OCI-LY7 (cell line): ENCODE measurements at regions not wholly inside any gene's neighbourhood (a gene's known extent, or its start where the extent isn't known, plus 50 kb on each side); places are given as distances from the start of the nearest gene placed in this dataset.

ENCODE experiments used
- CTCF ChIP-seq: fragments of 200-600 bp; sonication (generic); conservative IDR thresholded peaks from 2 replicates; pipeline ENCODE4 v1.5.1; 2014; ENCODE audit warnings: mild to moderate bottlenecking, antibody characterized with exemption, low read length, moderate library complexity, mixed read lengths
- EZH2phosphoT487 ChIP-seq: fragments of 200-600 bp; sonication (generic); IDR thresholded peaks from 2 replicates; pipeline ENCODE4 v1.6.1; 2018; ENCODE audit warnings: low read depth, borderline replicate concordance, mild to moderate bottlenecking, mixed run types, antibody characterized with exemption, low read length, moderate library complexity, mixed read lengths

DNA sequence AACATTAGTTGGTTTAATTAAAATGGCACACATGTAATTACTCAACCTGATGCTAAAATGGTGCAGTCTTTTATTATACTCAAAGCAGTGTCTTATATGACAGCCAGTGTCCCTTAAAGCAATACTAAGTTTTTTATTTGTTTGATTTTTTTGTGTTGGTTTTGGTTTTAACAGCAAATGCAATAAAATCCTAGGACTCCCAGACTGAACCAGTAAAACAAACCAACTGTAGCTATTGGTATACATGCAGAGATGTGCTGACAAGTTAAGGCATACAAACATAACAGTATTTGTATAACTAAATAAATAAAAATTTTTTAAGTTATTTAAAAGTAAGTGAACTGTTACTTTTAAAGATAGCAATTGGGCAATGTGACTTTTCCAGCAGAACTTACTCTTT lies 387.7 kb downstream of the RND3 start:
- no peak for TF ChIP-seq EZH2phosphoT487
- no peak for TF ChIP-seq CTCF
